Esophagus squamous epithelium (tissue), 4 donors: ENCODE measurements at regions not wholly inside any gene's neighbourhood (a gene's known extent, or its start where the extent isn't known, plus 50 kb on each side); places are given as distances from the start of the nearest gene placed in this dataset.

ENCODE experiments used
- POLR2A ChIP-seq, 4 donors: fragments of 450-650 bp; IDR thresholded peaks; one replicate each; pipeline ENCODE4 v1.6.1; 2017; ENCODE audit warnings: antibody characterized with exemption in 4 of 4, mild to moderate bottlenecking in 4 of 4, moderate library complexity in 3 of 4
- TF ChIP-seq, protein P1 (sequence below), 6 experiments: fragments of 450-650 bp in 4 of 6; fragments of 200-600 bp in 2 of 6; sonication (generic) in 2 of 6; IDR thresholded peaks; one replicate each; pipeline ENCODE4 v1.5.1; 2016 to 2019; ENCODE audit warnings: antibody characterized with exemption in 6 of 6, mild to moderate bottlenecking in 4 of 6, moderate library complexity in 4 of 6

DNA sequence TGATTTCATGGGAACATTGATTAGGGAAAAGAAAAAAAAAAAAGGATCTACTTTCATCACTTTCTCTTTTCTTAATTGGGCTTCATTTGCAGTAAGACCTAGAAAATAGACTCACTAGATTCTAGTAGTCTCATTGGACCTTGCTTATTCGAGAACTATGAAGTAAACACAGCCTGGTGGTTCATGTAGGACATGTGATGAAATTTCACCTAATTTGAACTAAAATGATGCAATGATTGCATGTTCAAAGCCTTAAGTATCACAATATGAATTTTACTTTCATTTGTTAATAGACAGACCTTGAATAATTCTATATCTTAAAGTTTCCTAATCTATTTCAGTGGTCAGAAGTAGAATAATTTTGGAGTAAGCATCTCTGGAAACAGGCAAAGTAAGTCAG is 688.9 kb upstream of the NRXN1 start:
- TF ChIP-seq, protein P1, sequence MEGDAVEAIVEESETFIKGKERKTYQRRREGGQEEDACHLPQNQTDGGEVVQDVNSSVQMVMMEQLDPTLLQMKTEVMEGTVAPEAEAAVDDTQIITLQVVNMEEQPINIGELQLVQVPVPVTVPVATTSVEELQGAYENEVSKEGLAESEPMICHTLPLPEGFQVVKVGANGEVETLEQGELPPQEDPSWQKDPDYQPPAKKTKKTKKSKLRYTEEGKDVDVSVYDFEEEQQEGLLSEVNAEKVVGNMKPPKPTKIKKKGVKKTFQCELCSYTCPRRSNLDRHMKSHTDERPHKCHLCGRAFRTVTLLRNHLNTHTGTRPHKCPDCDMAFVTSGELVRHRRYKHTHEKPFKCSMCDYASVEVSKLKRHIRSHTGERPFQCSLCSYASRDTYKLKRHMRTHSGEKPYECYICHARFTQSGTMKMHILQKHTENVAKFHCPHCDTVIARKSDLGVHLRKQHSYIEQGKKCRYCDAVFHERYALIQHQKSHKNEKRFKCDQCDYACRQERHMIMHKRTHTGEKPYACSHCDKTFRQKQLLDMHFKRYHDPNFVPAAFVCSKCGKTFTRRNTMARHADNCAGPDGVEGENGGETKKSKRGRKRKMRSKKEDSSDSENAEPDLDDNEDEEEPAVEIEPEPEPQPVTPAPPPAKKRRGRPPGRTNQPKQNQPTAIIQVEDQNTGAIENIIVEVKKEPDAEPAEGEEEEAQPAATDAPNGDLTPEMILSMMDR (IDR thresholded peaks at IDR 0.05) = no peak
- TF ChIP-seq POLR2A (IDR thresholded peaks at IDR 0.05) = no peak
